GM18511 (cell line): ENCODE measurements at regions not wholly inside any gene's neighbourhood (a gene's known extent, or its start where the extent isn't known, plus 50 kb on each side); places are given as distances from the start of the nearest gene placed in this dataset.

Experiments used
- ATAC-seq: cut with Tn5 transposase; IDR thresholded peaks from one replicate; pipeline ENCODE4 v1.9.1; 2021; ENCODE audit warnings: mild to moderate bottlenecking, moderate library complexity; ENCODE audit not compliant: unreplicated experiment

- no peak for ATAC-seq
Measured at GRCh38 chr7:13532028-13532753, 457.3 kb downstream of the ETV1 start.

- ATAC-seq: no peak
Measured at GRCh38 chr7:13538669-13539068, 450.8 kb downstream of the ETV1 start.

GRCh38 chr7:13540429-13540828, 449.0 kb downstream of the ETV1 start:
- ATAC-seq: no peak

GRCh38 chr7:13541326-13541725, 448.1 kb downstream of the ETV1 start:
- ATAC-seq: no peak

GRCh38 chr7:13542451-13542850, 447.0 kb downstream of the ETV1 start:
- no peak for ATAC-seq

DNA sequence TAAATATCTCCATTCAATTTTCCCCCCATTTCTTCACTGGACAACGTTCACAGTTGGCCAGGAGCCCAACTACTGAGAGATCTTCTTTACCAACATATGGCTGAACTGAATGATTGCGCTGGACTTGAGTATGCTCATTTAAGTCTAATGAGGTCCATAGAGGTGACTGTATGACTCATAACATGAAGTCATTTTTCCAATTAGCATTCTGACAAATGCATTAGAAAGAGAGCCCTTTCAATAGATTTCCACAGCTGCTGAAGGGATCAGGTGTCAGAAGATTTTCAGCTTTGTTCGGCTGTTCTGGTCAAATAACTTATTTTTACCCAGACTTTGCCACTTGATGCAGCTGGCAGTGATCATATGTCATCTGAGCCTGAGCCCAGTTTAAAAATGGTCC, 438.0 kb downstream of the ETV1 start:
- ATAC-seq: no peak

DNA sequence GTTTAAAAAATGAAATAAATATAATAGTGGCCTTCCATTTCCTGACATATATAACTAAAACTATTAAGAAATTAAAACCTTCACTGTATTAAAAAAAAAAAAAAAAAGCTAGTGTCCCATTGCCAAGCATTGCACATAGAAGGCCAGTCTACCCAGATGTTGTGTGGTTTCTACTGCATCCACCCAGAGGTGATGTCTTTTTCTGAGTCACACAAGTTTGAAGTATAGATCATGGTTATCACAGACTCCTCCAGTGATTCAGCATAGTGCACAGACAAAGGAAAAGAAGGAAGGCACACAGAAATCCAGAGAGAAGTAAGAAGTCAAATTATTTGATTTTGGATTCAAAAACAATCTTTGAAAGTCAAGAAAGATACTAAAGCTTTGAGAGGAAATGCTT, 429.0 kb downstream of the ETV1 start:
- ATAC-seq: no peak

DNA sequence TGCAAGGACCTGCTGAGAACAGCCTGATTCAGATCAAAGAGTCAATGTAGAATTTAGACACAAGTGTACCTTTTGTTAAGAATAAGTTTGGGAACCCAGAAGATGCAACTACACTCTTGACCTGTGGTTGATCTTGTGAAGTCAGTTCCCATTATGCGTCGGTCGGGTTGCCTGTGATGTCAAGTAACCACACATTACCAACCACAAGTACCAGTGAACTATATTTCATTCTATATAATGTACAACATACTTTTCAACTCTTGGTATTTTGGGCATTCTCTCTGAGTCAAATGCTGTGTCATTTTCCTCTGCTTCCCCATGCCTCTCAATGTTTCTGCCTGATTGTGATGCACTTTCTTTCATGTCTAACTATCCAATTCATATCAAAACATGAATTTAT, 426.2 kb downstream of the ETV1 start:
- ATAC-seq: no peak

- ATAC-seq: no peak
Measured at GRCh38 chr7:13563680-13564079, 425.8 kb downstream of the ETV1 start.

DNA sequence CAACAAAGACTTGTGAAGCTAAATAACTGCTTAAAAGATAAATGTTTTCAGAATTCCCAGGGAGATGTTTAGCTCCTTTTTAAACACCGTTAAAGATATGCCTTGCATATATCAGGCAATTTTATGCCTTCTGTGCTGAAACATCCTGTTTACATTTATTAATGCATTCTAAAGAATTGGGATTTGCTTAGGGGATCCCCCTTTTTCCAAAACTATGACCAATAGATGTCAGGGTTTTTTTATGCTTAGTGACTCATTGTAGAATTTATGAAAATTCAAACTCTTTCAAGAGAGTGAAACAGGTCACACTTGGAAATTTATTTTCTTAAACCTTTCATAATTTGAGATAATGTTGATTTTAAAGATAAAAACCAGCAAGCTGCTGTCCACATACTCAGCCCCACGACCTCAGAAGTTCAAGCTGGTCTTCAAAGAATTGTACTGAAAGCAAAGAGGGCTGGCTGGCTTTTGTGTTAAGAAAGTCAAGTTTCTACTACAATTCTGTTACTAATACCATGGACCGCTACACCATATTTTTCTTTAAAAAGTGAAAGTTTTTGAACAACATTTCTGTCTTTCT, 411.8 kb downstream of the ETV1 start:
- no peak for ATAC-seq

GRCh38 chr7:13578294-13578693, 411.2 kb downstream of the ETV1 start:
- no peak for ATAC-seq

- ATAC-seq: no peak
Measured at GRCh38 chr7:13581097-13581496, 408.4 kb downstream of the ETV1 start.

DNA sequence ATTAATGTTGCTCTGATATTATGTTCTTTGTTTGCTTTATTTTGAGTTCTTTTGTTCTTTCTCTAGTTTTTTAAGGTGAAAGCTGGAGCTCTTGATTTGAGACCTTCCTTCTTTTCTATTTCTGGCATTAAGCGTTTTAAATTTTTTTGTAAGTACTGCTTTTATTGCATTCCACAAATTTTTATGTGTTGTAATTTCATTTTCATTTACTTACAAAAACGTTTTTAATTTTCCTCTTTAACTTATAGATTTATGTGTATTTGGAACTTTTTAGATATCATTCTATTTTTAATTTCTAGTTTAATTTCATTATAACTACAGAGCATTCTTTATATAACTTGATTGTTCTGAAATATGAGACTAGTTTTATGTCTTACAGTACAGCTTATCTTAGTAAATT, 395.6 kb downstream of the ETV1 start:
- no peak for ATAC-seq

DNA sequence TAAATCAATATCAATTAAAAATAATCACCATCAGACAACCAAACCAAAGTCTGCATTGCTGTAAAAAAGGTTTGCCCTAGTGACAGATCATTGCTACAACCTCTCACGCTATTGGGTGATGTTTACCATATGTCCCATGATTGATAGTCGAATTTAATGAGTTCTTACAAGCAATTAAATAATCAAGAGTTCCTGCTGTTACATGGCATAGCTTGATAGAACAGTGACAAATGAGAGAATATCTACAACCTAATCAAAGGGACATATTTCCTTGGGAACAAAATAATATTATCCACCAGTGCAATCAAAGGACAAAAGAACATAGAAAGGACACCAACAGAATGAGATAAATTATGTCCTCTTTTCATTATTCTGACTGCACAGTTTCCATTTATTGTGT, 387.4 kb downstream of the ETV1 start:
- ATAC-seq: no peak

DNA sequence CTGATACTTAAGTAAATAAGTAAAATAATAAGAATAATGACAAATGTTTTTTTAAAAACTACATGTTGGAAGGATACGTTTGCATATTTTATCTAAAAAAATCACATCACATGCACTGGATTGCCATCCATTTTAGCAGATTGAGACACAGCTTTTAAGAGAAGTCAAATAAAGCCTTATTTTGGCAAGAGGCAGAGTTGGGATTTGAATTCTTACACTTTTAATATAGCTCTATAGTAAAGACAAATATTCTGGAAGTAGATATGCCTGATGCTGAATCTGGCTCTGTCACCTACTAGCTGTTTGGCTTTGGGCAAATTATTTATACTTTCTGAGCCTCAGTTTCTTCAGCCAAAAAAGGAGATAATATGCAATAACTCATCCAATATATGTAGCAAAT, 386.4 kb downstream of the ETV1 start:
- ATAC-seq: no peak

- ATAC-seq: no peak
Measured at GRCh38 chr7:13603661-13604060, 385.8 kb downstream of the ETV1 start.

- no peak for ATAC-seq
Measured at GRCh38 chr7:13604178-13604577, 385.3 kb downstream of the ETV1 start.

DNA sequence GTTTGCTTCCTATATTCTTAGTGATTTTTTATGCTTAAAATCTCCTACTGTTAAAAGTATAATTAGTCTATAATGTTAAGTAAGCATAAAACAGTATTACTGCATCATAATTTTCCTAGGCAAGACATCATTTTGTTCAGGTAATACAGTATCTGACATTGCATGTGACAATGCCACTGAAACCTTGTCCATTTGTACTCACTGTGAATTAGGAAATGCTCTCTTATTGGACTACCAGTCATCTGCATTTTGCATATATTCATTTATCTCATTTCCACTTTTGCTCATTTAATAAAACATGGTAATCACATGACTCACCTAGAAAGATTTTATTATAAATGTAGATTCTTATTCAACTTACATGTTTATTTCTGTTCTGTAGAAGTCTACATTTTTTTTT, 379.1 kb downstream of the ETV1 start:
- no peak for ATAC-seq

- ATAC-seq: no peak
Measured at GRCh38 chr7:13615679-13616078, 373.8 kb downstream of the ETV1 start.

DNA sequence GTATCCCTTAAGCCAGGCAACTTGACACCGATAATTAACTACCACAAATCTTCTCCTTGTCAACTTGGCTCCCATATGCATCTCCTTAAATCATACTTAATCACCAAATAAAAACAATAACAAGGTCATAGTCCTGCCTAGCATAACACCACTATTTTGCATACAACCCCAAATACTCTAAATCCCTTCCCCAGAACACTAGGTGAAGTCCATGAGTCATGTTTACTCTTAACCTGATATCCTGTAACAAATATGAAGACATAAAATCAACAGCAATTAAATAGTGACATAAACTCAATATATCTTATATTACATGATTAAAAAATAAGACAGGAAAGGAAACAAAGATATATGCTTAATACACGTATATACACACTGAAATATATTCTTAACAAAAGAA, 362.0 kb downstream of the ETV1 start:
- no peak for ATAC-seq

DNA sequence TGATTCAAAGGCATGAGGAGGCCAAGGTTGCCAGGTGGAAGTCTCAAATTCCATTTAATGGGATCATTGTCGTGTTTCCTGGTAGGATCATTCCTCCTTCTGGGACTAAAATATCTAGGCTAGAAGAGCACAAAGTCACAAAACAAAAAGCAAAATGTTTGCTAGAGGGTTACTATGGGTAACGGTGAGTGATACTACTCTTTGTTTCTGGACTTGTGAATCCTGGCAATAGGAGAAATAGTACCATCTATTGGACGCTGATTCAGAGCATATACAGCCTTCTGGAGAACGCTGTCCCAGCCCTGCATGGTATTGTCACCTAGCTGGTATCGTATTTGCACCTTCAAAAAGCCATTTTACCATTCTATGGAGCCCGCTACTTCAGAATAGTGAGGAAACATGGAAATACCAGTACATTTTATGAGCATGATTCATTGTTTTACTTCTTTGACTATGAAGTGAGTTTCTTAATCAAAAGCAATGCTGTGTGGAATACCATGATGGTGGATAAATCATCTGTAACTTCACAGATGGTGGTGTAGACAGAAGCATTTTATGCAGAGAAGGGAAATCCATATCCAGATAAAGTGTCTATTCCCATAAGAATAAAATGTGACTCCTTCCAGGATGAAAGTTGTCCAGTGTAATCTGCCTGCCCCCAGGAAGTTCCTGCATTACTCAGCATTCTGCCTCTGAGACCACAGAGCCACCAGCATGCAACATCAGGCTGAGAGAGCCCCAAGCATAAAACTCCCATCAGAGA, 361.0 kb downstream of the ETV1 start:
- no peak for ATAC-seq
